ENCODE measurements at regions not wholly inside any gene's neighbourhood (a gene's known extent, or its start where the extent isn't known, plus 50 kb on each side); places are given as distances from the start of the nearest gene placed in this dataset.
"Not testable (repeated sequence)": the region's sequence is repeated elsewhere in the genome, so short reads cannot be mapped to it uniquely, and the experiment has no call there.

DNA sequence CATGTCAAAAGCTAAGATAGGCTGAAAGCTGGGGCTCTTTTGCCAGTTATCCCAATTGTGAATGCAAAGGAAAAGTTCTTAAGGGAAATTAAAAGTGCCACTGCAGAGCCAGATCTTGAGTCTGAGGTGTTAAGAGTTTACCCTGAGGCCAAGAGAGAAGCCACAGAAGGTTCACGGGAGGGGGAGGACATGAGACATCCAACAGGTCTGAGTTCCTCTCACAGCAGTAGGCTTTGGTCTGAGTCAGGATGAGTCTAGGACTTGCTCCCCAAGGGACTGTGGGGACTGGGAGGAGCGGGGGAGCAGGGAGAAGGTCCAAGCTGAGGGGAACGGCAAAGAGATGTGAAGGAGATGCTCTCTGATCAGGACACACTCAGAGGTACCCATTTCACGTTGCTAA lies 411.2 kb upstream of the CAMK1G start:
- H3K4me1 Mint-ChIP-seq (ENCODE audit: low read depth): no peaks in the 10 kb centered on the region
- no peak for DNase-seq (ENCODE audit: low spot score, unreplicated experiment)
- no peak overlapping the region for H3K4me3 Mint-ChIP-seq (ENCODE audit: low read depth)
- peaks cover 10% of the 10 kb centered on the region for H3K9me3 Mint-ChIP-seq (ENCODE audit: low read depth)
- no peak overlapping the region for H3K27ac Mint-ChIP-seq
- no peaks in the 10 kb centered on the region for H3K36me3 Mint-ChIP-seq (ENCODE audit: insufficient read depth)
- H3K27me3 Mint-ChIP-seq: no peaks in the 10 kb centered on the region
- TF ChIP-seq, protein P1, sequence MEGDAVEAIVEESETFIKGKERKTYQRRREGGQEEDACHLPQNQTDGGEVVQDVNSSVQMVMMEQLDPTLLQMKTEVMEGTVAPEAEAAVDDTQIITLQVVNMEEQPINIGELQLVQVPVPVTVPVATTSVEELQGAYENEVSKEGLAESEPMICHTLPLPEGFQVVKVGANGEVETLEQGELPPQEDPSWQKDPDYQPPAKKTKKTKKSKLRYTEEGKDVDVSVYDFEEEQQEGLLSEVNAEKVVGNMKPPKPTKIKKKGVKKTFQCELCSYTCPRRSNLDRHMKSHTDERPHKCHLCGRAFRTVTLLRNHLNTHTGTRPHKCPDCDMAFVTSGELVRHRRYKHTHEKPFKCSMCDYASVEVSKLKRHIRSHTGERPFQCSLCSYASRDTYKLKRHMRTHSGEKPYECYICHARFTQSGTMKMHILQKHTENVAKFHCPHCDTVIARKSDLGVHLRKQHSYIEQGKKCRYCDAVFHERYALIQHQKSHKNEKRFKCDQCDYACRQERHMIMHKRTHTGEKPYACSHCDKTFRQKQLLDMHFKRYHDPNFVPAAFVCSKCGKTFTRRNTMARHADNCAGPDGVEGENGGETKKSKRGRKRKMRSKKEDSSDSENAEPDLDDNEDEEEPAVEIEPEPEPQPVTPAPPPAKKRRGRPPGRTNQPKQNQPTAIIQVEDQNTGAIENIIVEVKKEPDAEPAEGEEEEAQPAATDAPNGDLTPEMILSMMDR (IDR thresholded peaks at IDR 0.05; ENCODE audit: unreplicated experiment): no peak

DNA sequence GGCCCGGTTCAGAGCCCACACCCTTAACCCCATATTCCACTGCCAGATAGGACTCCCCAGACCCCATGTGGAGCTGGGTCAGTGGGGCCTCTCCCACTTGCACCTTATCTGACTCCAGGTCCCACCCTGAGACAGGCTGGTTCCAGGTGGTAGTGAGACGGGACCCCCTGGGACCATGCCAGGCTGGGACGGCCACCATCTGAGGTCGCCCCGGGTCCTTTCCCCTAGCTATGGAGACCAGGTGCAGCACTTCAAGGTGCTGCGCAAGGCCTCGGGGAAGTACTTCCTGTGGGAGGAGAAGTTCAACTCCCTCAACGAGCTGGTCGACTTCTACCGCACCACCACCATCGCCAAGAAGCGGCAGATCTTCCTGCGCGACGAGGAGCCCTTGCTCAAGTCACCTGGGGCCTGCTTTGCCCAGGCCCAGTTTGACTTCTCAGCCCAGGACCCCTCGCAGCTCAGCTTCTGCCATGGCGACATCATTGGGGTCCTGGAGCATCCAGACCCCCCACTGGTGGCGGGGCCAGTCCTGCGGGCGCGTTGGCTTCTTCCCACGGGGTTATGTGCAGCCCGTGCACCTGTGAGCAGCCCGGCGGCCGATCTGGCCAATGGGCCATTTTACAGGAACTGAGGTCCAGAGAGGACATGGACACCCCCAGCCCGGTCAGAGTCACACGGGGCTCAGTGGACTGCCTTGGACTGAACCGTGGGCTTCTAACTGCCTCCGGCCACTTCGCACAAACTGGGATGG lies 410.5 kb upstream of the CAMK1G start:
- H3K9me3 Mint-ChIP-seq (ENCODE audit: low read depth): peaks cover 16% of the 10 kb centered on the region
- H3K4me1 Mint-ChIP-seq (ENCODE audit: low read depth); H3K27ac Mint-ChIP-seq; DNase-seq (ENCODE audit: low spot score, unreplicated experiment); H3K4me3 Mint-ChIP-seq (ENCODE audit: low read depth); H3K36me3 Mint-ChIP-seq (ENCODE audit: insufficient read depth); H3K27me3 Mint-ChIP-seq: not testable (repeated sequence)

DNA sequence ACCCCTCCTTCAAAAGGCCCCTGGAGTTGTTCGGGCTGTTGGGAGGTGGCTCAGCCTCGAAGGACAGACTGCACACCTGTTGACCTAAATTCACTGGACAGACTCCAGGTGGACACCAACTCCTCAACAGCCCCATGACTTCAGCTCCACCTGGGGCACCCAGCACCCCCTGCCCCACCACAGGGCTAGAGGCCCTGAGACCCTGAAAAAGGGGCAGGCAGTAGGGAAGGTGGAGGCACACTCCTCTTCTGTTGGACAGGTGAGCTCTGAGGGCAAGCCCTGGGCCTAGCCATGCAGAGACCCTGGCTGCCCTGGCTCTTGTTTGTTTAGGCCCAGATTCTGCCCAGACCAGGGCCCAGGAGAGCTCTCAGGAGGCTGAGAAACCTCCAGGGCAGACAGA lies 409.7 kb upstream of the CAMK1G start:
- H3K36me3 Mint-ChIP-seq (ENCODE audit: insufficient read depth); H3K27me3 Mint-ChIP-seq; DNase-seq (ENCODE audit: low spot score, unreplicated experiment); H3K4me3 Mint-ChIP-seq (ENCODE audit: low read depth); H3K27ac Mint-ChIP-seq; H3K4me1 Mint-ChIP-seq (ENCODE audit: low read depth): not testable (repeated sequence)
- H3K9me3 Mint-ChIP-seq (ENCODE audit: low read depth): peaks cover 24% of the 10 kb centered on the region

DNA sequence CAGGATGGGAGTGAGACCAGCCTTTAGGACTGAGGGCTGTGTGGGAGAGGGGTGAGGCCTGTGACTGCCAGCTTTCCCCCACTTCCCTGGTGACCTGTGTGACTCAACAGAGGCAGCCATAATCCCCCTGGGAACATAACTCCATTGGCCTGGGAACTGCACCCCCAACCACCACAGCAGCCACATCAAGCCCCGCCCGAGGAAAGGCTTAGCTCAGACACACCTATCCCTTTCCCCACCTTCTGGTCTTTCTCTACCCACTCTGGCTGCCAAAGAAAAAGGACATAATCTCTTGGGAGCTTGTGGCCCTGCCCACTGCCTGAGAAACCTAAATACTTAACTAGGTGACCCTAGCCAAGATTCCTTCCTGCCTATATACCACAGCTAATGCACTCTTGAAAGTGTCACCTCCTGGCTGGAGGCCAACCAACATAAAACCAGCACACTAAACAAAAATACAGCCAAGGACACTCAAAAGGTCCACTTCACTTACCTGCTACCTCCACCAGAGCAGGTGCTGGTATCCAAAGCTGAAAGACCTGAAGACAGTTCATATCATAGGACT lies 406.6 kb upstream of the CAMK1G start:
- no peaks in the 10 kb centered on the region for H3K27me3 Mint-ChIP-seq
- no peaks in the 10 kb centered on the region for H3K36me3 Mint-ChIP-seq (ENCODE audit: insufficient read depth)
- no peak overlapping the region for H3K4me3 Mint-ChIP-seq (ENCODE audit: low read depth)
- H3K4me1 Mint-ChIP-seq (ENCODE audit: low read depth): no peaks in the 10 kb centered on the region
- peaks cover 44% of the 10 kb centered on the region for H3K9me3 Mint-ChIP-seq (ENCODE audit: low read depth)
- TF ChIP-seq, protein P1 (IDR thresholded peaks at IDR 0.05; ENCODE audit: unreplicated experiment): no peak
- no peak for DNase-seq (ENCODE audit: low spot score, unreplicated experiment)
- H3K27ac Mint-ChIP-seq: no peak overlapping the region

DNA sequence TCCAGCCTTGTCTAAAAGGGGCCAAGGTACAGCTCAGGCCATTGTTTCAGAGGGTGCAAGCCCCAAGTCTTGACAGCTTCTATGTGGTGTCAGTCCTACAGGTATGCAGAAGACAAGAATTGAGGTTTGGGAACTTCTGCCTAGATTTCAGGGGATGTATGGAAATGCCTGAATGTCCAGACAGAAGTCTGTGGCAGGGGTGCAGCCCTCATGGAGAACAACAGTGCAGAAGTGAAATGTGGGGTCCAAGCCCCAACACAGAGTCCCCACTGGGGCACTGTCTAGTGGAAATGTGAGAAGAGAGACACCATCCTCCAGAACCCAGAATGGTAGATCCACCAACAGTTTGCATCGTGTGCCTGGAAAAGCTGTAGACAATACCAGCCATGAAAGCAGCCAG lies 400.3 kb upstream of the CAMK1G start:
- no peak overlapping the region for H3K27ac Mint-ChIP-seq
- peaks cover 40% of the 10 kb centered on the region for H3K9me3 Mint-ChIP-seq (ENCODE audit: low read depth)
- TF ChIP-seq, protein P1 (IDR thresholded peaks at IDR 0.05; ENCODE audit: unreplicated experiment): no peak
- peaks cover 2% of the 10 kb centered on the region for H3K36me3 Mint-ChIP-seq (ENCODE audit: insufficient read depth)
- DNase-seq (ENCODE audit: low spot score, unreplicated experiment): no peak
- H3K4me3 Mint-ChIP-seq (ENCODE audit: low read depth): no peak overlapping the region
- H3K27me3 Mint-ChIP-seq: no peaks in the 10 kb centered on the region
- H3K4me1 Mint-ChIP-seq (ENCODE audit: low read depth): no peaks in the 10 kb centered on the region

DNA sequence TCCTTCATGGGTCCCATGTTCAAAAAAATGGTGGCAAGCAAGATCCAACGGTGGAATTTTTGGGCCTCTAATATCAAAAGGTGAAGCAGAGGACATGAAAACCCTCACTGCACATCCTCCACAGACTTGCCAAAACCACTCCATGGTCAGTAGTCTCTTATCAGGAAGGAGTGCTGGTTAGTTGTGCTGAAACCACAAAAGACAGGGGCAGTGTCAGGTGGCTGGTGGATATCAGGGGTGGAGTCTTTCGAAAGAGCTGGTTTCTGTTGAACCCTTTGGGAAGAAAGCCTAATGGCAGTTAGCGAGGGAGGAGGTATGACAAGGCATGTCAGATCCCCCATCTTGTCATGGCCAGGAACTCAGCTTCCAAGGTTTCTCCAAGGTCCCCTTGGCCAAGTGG lies 395.9 kb upstream of the CAMK1G start:
- H3K4me1 Mint-ChIP-seq (ENCODE audit: low read depth): no peaks in the 10 kb centered on the region
- H3K4me3 Mint-ChIP-seq (ENCODE audit: low read depth): no peak overlapping the region
- H3K36me3 Mint-ChIP-seq (ENCODE audit: insufficient read depth): peaks cover 2% of the 10 kb centered on the region
- no peaks in the 10 kb centered on the region for H3K27me3 Mint-ChIP-seq
- no peak for DNase-seq (ENCODE audit: low spot score, unreplicated experiment)
- no peak overlapping the region for H3K27ac Mint-ChIP-seq
- TF ChIP-seq, protein P1 (IDR thresholded peaks at IDR 0.05; ENCODE audit: unreplicated experiment): no peak
- peaks cover 9% of the 10 kb centered on the region for H3K9me3 Mint-ChIP-seq (ENCODE audit: low read depth)
